HG03280 (cell line): ENCODE measurements at regions not wholly inside any gene's neighbourhood (a gene's known extent, or its start where the extent isn't known, plus 50 kb on each side); places are given as distances from the start of the nearest gene placed in this dataset.
"Not testable (repeated sequence)": the region's sequence is repeated elsewhere in the genome, so short reads cannot be mapped to it uniquely, and the experiment has no call there.

ENCODE experiments used
- ATAC-seq: cut with Tn5 transposase; IDR thresholded peaks from one replicate; pipeline ENCODE4 v1.9.1; 2021; ENCODE audit warnings: mild to moderate bottlenecking, moderate library complexity; ENCODE audit not compliant: unreplicated experiment

GRCh38 chr16:21514474-21514840 is 84.9 kb upstream of the METTL9 start:
- not testable (repeated sequence) for ATAC-seq

GRCh38 chr16:21516705-21517040 is 82.7 kb upstream of the METTL9 start:
- ATAC-seq, result not testable (repeated sequence)

- not testable (repeated sequence) for ATAC-seq
These were observed 82.1 kb upstream of the METTL9 start for GRCh38 chr16:21517263-21517662.

- ATAC-seq, result peak; percentile 10
These were observed 79.8 kb upstream of the METTL9 start for GRCh38 chr16:21519361-21520133.

- peak; percentile 67 for ATAC-seq
These were observed 79.0 kb upstream of the METTL9 start for GRCh38 chr16:21520134-21521047.

GRCh38 chr16:21521048-21521389 is 78.4 kb upstream of the METTL9 start:
- not testable (repeated sequence) for ATAC-seq

GRCh38 chr16:21521390-21522143 is 77.8 kb upstream of the METTL9 start:
- ATAC-seq, result not testable (repeated sequence)

GRCh38 chr16:21522846-21523245 is 76.5 kb upstream of the METTL9 start:
- not testable (repeated sequence) for ATAC-seq

GRCh38 chr16:21523411-21524067 is 75.8 kb upstream of the METTL9 start:
- ATAC-seq, result no peak

GRCh38 chr16:21524068-21524751 is 75.2 kb upstream of the METTL9 start:
- no peak for ATAC-seq

- ATAC-seq, result not testable (repeated sequence)
These were observed 74.7 kb upstream of the METTL9 start for GRCh38 chr16:21524752-21525028.

- not testable (repeated sequence) for ATAC-seq
These were observed 74.1 kb upstream of the METTL9 start for GRCh38 chr16:21525029-21525895.

GRCh38 chr16:21525956-21526922 is 73.1 kb upstream of the METTL9 start:
- ATAC-seq, result not testable (repeated sequence)

- ATAC-seq, result no peak
These were observed 72.2 kb upstream of the METTL9 start for GRCh38 chr16:21526923-21527807.

- ATAC-seq, result not testable (repeated sequence)
These were observed 70.2 kb upstream of the METTL9 start for GRCh38 chr16:21529060-21529658.

- ATAC-seq, result not testable (repeated sequence)
These were observed 68.5 kb upstream of the METTL9 start for GRCh38 chr16:21530729-21531383.
